ENCODE measurements at regions not wholly inside any gene's neighbourhood (a gene's known extent, or its start where the extent isn't known, plus 50 kb on each side); places are given as distances from the start of the nearest gene placed in this dataset.

GRCh38 chr6:51025082-51025777 is 206.6 kb downstream of the TFAP2B start:
- TF ChIP-seq, protein P1, sequence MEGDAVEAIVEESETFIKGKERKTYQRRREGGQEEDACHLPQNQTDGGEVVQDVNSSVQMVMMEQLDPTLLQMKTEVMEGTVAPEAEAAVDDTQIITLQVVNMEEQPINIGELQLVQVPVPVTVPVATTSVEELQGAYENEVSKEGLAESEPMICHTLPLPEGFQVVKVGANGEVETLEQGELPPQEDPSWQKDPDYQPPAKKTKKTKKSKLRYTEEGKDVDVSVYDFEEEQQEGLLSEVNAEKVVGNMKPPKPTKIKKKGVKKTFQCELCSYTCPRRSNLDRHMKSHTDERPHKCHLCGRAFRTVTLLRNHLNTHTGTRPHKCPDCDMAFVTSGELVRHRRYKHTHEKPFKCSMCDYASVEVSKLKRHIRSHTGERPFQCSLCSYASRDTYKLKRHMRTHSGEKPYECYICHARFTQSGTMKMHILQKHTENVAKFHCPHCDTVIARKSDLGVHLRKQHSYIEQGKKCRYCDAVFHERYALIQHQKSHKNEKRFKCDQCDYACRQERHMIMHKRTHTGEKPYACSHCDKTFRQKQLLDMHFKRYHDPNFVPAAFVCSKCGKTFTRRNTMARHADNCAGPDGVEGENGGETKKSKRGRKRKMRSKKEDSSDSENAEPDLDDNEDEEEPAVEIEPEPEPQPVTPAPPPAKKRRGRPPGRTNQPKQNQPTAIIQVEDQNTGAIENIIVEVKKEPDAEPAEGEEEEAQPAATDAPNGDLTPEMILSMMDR (conservative IDR thresholded peaks at IDR 0.05; ENCODE audit: low read depth, low read length): no peak
- no peak for TF ChIP-seq EZH2 (IDR thresholded peaks at IDR 0.05; ENCODE audit: borderline replicate concordance, low read depth, low read length, poor library complexity, severe bottlenecking)

All from A673 (cell line).